ENCODE measurements at regions not wholly inside any gene's neighbourhood (a gene's known extent, or its start where the extent isn't known, plus 50 kb on each side); places are given as distances from the start of the nearest gene placed in this dataset.

DNA sequence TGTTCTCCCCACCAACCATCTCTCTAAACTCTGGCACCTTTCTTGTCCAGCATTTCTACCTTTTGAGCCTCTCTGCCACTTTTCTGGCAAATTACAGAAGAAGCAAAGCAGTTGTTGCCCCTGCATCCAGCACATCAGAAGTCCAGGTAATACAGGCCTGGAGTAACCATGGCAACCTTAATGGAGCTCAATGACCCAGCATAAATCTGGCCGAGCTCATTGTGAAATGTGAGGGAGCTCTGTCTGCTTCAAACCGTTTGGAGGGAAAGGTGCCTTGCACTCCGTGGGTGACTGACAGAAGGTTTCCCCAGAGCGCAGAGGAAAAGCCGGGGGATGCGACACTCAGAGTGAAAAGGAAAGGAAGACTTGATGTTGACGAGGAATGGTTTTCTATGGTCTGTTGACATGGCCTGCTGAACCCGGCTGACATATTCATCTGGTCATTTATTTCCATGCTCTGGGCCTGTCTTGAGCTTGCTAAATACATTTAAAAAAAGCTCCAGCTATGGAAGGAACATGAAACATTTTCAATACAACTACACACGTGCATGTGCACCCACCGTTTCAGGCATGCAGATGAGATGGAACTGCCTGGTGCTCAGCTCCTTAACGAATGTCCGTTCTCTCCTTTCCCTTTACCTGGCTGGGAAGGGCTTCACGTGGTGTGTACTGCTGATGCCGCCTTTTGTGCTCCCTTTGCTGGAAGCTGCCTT, 74.9 kb downstream of the ADRA2A start:
- H3K27me3 ChIP-seq (replicated peaks; ENCODE audit: control insufficient read depth, insufficient read depth, low read length, poor library complexity, severe bottlenecking) = no peaks in the 10 kb centered on the region
- no peaks in the 10 kb centered on the region for H3K9me3 ChIP-seq (ENCODE audit: control insufficient read depth, low read length)
- no peak for DNase-seq
- no peak overlapping the region for H3K27ac ChIP-seq (ENCODE audit: insufficient read depth, low read length, poor library complexity, severe bottlenecking)
- no peak overlapping the region for H3K4me3 ChIP-seq (ENCODE audit: insufficient read depth, low read depth, low read length, poor library complexity, severe bottlenecking)
- H3K4me1 ChIP-seq (ENCODE audit: control insufficient read depth, insufficient read depth, low read length, poor library complexity, severe bottlenecking) = no peaks in the 10 kb centered on the region
- no peaks in the 10 kb centered on the region for H3K36me3 ChIP-seq (ENCODE audit: control insufficient read depth, insufficient read depth, low read length)

DNA sequence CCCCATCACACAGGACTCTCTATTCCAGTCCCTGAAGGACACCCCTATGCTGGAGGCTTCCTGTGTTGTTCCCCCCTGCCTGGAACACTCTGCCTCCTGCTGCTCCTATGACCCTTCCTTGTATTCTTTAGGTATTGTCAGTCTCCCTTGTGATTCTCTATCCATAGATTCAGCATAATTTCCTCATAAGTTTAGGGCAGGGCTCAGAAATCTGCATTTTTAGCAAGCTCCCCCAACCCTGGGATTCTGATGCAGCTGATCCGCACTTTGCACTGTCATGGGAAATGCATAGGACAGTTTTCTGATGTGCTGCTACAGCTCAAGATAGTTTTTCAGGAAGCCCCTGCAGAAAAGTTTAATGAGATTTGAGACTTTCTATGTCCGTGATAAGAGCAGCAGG, 79.9 kb downstream of the ADRA2A start:
- DNase-seq = no peak
- Histone ChIP-seq H3K27me3 (replicated peaks; ENCODE audit: control insufficient read depth, insufficient read depth, low read length, poor library complexity, severe bottlenecking) (peaks cover 4% of the 10 kb centered on the region), H3K36me3 (ENCODE audit: control insufficient read depth, insufficient read depth, low read length) (no peaks in the 10 kb centered on the region), H3K4me1 (ENCODE audit: control insufficient read depth, insufficient read depth, low read length, poor library complexity, severe bottlenecking) (no peaks in the 10 kb centered on the region), H3K4me3 (ENCODE audit: insufficient read depth, low read depth, low read length, poor library complexity, severe bottlenecking) (no peak overlapping the region), H3K27ac (ENCODE audit: insufficient read depth, low read length, poor library complexity, severe bottlenecking) (no peak overlapping the region), H3K9me3 (ENCODE audit: control insufficient read depth, low read length) (no peaks in the 10 kb centered on the region)

DNA sequence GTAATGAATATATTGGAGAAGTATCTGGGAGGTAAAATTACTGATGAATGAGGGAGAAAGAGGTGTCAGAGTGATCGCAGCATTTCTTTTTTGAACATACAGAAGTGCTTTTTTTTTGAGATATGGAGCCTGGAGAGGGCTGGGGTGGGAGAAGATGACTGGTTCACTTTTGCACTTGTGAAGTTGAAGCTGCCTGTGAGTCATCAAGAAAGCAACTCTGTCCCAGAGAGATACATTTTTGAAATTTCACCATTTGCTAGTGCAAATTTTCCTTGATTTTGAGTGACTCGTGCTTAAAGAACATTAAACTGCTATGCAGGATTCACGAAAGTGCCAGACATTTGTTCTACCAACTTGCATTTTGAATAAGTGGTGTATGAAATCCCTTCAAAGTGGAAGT, 81.8 kb downstream of the ADRA2A start:
- Histone ChIP-seq H3K27me3 (replicated peaks; ENCODE audit: control insufficient read depth, insufficient read depth, low read length, poor library complexity, severe bottlenecking) (peaks cover 4% of the 10 kb centered on the region), H3K4me1 (ENCODE audit: control insufficient read depth, insufficient read depth, low read length, poor library complexity, severe bottlenecking) (no peaks in the 10 kb centered on the region), H3K4me3 (ENCODE audit: insufficient read depth, low read depth, low read length, poor library complexity, severe bottlenecking) (no peak overlapping the region), H3K27ac (ENCODE audit: insufficient read depth, low read length, poor library complexity, severe bottlenecking) (no peak overlapping the region), H3K36me3 (ENCODE audit: control insufficient read depth, insufficient read depth, low read length) (no peaks in the 10 kb centered on the region), H3K9me3 (ENCODE audit: control insufficient read depth, low read length) (no peaks in the 10 kb centered on the region)
- no peak for DNase-seq

GRCh38 chr10:111161109-111161874, 84.5 kb downstream of the ADRA2A start:
- DNase-seq = no peak
- Histone ChIP-seq H3K4me3 (ENCODE audit: insufficient read depth, low read depth, low read length, poor library complexity, severe bottlenecking) (no peak overlapping the region), H3K4me1 (ENCODE audit: control insufficient read depth, insufficient read depth, low read length, poor library complexity, severe bottlenecking) (no peaks in the 10 kb centered on the region), H3K36me3 (ENCODE audit: control insufficient read depth, insufficient read depth, low read length) (no peaks in the 10 kb centered on the region), H3K27me3 (replicated peaks; ENCODE audit: control insufficient read depth, insufficient read depth, low read length, poor library complexity, severe bottlenecking) (peaks cover 4% of the 10 kb centered on the region), H3K9me3 (ENCODE audit: control insufficient read depth, low read length) (no peaks in the 10 kb centered on the region), H3K27ac (ENCODE audit: insufficient read depth, low read length, poor library complexity, severe bottlenecking) (no peak overlapping the region)

DNA sequence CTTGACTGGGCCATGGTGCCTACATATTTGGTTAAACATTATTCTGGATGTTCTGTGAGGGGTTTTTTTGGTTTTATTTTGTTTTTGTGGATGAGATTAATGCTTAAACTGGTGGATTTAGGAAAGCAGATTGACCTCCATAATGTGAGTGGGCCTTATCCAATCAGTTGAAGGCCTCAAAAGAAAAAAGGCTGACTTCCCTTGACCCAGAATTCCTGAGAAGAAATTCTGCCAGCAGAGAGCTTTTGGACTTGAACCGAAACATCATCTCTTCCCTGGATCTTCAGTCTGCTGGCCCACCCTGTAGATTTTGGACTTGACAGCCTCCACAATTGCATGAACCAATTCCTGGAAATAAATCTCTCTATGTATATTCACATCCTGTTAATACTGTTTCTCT, 94.4 kb downstream of the ADRA2A start:
- no peak overlapping the region for H3K4me3 ChIP-seq (ENCODE audit: insufficient read depth, low read depth, low read length, poor library complexity, severe bottlenecking)
- no peak overlapping the region for H3K27ac ChIP-seq (ENCODE audit: insufficient read depth, low read length, poor library complexity, severe bottlenecking)
- no peaks in the 10 kb centered on the region for H3K9me3 ChIP-seq (ENCODE audit: control insufficient read depth, low read length)
- no peak for DNase-seq
- no peaks in the 10 kb centered on the region for H3K27me3 ChIP-seq (replicated peaks; ENCODE audit: control insufficient read depth, insufficient read depth, low read length, poor library complexity, severe bottlenecking)
- no peaks in the 10 kb centered on the region for H3K36me3 ChIP-seq (ENCODE audit: control insufficient read depth, insufficient read depth, low read length)
- no peaks in the 10 kb centered on the region for H3K4me1 ChIP-seq (ENCODE audit: control insufficient read depth, insufficient read depth, low read length, poor library complexity, severe bottlenecking)

DNA sequence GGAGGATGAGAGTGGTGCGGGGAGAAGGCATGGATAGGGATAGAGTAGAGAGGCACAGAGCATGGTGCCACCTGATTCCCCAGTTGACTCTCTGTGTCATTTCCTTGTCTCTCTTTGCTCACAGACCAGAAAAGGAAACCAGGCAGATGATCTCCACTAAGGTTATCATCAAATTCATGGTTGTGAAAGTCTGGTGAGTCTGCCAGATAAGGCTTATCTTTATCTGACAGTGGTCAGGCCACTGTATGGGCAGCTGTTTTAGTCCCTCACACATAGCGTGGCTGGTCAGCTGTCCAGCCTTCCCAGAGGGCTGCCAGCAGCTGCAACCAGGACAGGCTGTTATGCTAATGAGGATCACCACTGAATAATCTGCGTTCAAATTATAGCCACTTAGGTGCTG, 99.0 kb downstream of the ADRA2A start:
- Histone ChIP-seq H3K36me3 (ENCODE audit: control insufficient read depth, insufficient read depth, low read length) (no peaks in the 10 kb centered on the region), H3K4me3 (ENCODE audit: insufficient read depth, low read depth, low read length, poor library complexity, severe bottlenecking) (no peak overlapping the region), H3K27ac (ENCODE audit: insufficient read depth, low read length, poor library complexity, severe bottlenecking) (no peak overlapping the region), H3K9me3 (ENCODE audit: control insufficient read depth, low read length) (no peaks in the 10 kb centered on the region), H3K4me1 (ENCODE audit: control insufficient read depth, insufficient read depth, low read length, poor library complexity, severe bottlenecking) (no peaks in the 10 kb centered on the region), H3K27me3 (replicated peaks; ENCODE audit: control insufficient read depth, insufficient read depth, low read length, poor library complexity, severe bottlenecking) (no peaks in the 10 kb centered on the region)
- no peak for DNase-seq

DNA sequence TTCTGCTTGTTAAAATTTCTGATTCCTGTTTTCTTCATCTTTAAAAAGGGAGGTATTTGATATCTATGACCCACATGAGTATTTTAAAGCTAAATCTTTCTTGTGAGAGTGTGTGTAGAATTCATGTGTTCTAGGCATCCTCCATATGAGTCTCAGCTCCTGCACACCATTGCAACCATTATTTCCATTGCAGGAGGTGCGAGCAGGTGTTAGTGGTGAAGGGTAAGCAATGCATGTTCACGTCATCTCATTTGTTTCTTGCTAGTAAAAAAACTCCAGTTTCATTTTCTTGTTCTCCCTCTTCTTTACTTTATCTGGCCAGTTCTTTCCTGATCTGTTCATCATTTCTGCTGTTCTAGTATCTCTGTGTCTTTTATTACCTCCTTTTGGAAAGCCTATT, 100.5 kb downstream of the ADRA2A start:
- no peak overlapping the region for H3K4me3 ChIP-seq (ENCODE audit: insufficient read depth, low read depth, low read length, poor library complexity, severe bottlenecking)
- no peaks in the 10 kb centered on the region for H3K27me3 ChIP-seq (replicated peaks; ENCODE audit: control insufficient read depth, insufficient read depth, low read length, poor library complexity, severe bottlenecking)
- H3K36me3 ChIP-seq (ENCODE audit: control insufficient read depth, insufficient read depth, low read length) = no peaks in the 10 kb centered on the region
- H3K27ac ChIP-seq (ENCODE audit: insufficient read depth, low read length, poor library complexity, severe bottlenecking) = no peak overlapping the region
- no peaks in the 10 kb centered on the region for H3K4me1 ChIP-seq (ENCODE audit: control insufficient read depth, insufficient read depth, low read length, poor library complexity, severe bottlenecking)
- H3K9me3 ChIP-seq (ENCODE audit: control insufficient read depth, low read length) = no peaks in the 10 kb centered on the region
- DNase-seq = no peak

DNA sequence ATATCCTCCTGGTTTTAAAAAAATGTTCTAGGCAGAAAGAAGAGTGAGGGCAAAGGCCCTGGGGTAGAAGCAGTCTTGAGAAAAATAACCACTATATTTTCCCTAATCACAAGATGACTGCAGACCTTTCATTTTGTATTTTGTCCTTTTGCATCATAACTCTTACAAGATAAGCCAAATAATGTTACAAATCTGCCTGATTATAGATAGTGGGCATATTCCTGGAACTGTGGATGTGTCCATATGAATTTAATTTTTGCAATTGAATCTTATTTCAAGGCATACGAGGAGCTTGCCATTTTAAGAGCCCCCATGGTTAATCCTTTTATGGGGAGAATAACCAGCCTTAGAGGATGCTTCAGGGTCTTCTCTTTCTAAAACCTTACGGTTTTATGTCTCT, 102.7 kb downstream of the ADRA2A start:
- no peak overlapping the region for H3K27ac ChIP-seq (ENCODE audit: insufficient read depth, low read length, poor library complexity, severe bottlenecking)
- no peak for DNase-seq
- H3K9me3 ChIP-seq (ENCODE audit: control insufficient read depth, low read length) = no peaks in the 10 kb centered on the region
- H3K4me3 ChIP-seq (ENCODE audit: insufficient read depth, low read depth, low read length, poor library complexity, severe bottlenecking) = no peak overlapping the region
- H3K4me1 ChIP-seq (ENCODE audit: control insufficient read depth, insufficient read depth, low read length, poor library complexity, severe bottlenecking) = no peaks in the 10 kb centered on the region
- no peaks in the 10 kb centered on the region for H3K27me3 ChIP-seq (replicated peaks; ENCODE audit: control insufficient read depth, insufficient read depth, low read length, poor library complexity, severe bottlenecking)
- H3K36me3 ChIP-seq (ENCODE audit: control insufficient read depth, insufficient read depth, low read length) = no peaks in the 10 kb centered on the region

GRCh38 chr10:111186358-111186757, 109.5 kb downstream of the ADRA2A start:
- Histone ChIP-seq H3K9me3 (ENCODE audit: control insufficient read depth, low read length) (no peaks in the 10 kb centered on the region), H3K4me3 (ENCODE audit: insufficient read depth, low read depth, low read length, poor library complexity, severe bottlenecking) (no peak overlapping the region), H3K36me3 (ENCODE audit: control insufficient read depth, insufficient read depth, low read length) (no peaks in the 10 kb centered on the region), H3K4me1 (ENCODE audit: control insufficient read depth, insufficient read depth, low read length, poor library complexity, severe bottlenecking) (no peaks in the 10 kb centered on the region), H3K27me3 (replicated peaks; ENCODE audit: control insufficient read depth, insufficient read depth, low read length, poor library complexity, severe bottlenecking) (no peaks in the 10 kb centered on the region), H3K27ac (ENCODE audit: insufficient read depth, low read length, poor library complexity, severe bottlenecking) (no peak overlapping the region)
- no peak for DNase-seq

DNA sequence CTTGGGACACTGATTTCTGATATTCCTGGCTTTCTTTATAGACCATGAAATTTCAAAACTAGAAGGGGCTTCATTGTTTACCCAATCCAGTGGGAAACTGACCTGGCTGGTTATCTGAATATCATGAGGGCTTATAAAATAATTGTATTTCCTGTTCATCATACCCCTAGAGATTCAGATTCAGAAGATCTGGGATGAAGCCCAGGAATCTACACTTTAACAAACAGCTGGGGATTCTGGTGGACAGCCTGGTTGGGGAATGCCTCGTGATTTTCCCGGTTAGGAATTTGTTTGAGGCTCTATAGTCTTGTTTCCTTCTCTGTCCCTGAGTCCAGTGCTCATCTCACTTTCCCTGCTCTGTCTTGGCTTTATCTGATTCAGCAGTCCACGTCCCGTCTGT, 110.3 kb downstream of the ADRA2A start:
- Histone ChIP-seq H3K36me3 (ENCODE audit: control insufficient read depth, insufficient read depth, low read length) (no peaks in the 10 kb centered on the region), H3K4me3 (ENCODE audit: insufficient read depth, low read depth, low read length, poor library complexity, severe bottlenecking) (no peak overlapping the region), H3K27me3 (replicated peaks; ENCODE audit: control insufficient read depth, insufficient read depth, low read length, poor library complexity, severe bottlenecking) (no peaks in the 10 kb centered on the region), H3K9me3 (ENCODE audit: control insufficient read depth, low read length) (no peaks in the 10 kb centered on the region), H3K27ac (ENCODE audit: insufficient read depth, low read length, poor library complexity, severe bottlenecking) (no peak overlapping the region), H3K4me1 (ENCODE audit: control insufficient read depth, insufficient read depth, low read length, poor library complexity, severe bottlenecking) (no peaks in the 10 kb centered on the region)
- DNase-seq = no peak

Measured in effector memory CD4-positive, alpha-beta T cell (primary cell).